Neuron (in vitro differentiated cells): ENCODE measurements at regions not wholly inside any gene's neighbourhood (a gene's known extent, or its start where the extent isn't known, plus 50 kb on each side); places are given as distances from the start of the nearest gene placed in this dataset.
"Not testable (repeated sequence)": the region's sequence is repeated elsewhere in the genome, so short reads cannot be mapped to it uniquely, and the experiment has no call there.

Source experiments
- H2AFZ ChIP-seq: one replicate; pipeline ENCODE4 v1.6.1; 2013; ENCODE audit warnings: low read depth, mild to moderate bottlenecking, inconsistent platforms, low read length, moderate library complexity
- H3K27me3 ChIP-seq: one replicate; pipeline ENCODE4 v1.6.1; 2013; ENCODE audit warnings: low read length; ENCODE audit not compliant: insufficient read depth
- H3K36me3 ChIP-seq: one replicate; pipeline ENCODE4 v1.6.1; 2013; ENCODE audit warnings: low read length; ENCODE audit not compliant: insufficient read depth
- H3K4me1 ChIP-seq: one replicate; pipeline ENCODE4 v1.6.1; 2013; ENCODE audit warnings: low read length; ENCODE audit not compliant: insufficient read depth
- H3K4me3 ChIP-seq: 2 replicates; pipeline ENCODE4 v1.5.1; 2013; ENCODE audit warnings: mild to moderate bottlenecking, low read length, moderate library complexity
- H3K9me3 ChIP-seq: one replicate; pipeline ENCODE4 v1.6.1; 2013; ENCODE audit warnings: low read length

- Histone ChIP-seq H3K4me1 (peaks cover 14% of the 10 kb centered on the region), H3K4me3 (no peak overlapping the region), H2AFZ (no peak overlapping the region), H3K27me3 (no peaks in the 10 kb centered on the region), H3K9me3 (no peaks in the 10 kb centered on the region), H3K36me3 (no peaks in the 10 kb centered on the region)
Observed at GRCh38 chr2:116975608-116976007, 838.9 kb upstream of the DDX18 start.

GRCh38 chr2:116979916-116980764 lies 834.4 kb upstream of the DDX18 start:
- Histone ChIP-seq H3K9me3 (no peaks in the 10 kb centered on the region), H2AFZ (no peak overlapping the region), H3K4me3 (no peak overlapping the region), H3K36me3 (no peaks in the 10 kb centered on the region), H3K4me1 (peaks cover 16% of the 10 kb centered on the region), H3K27me3 (no peaks in the 10 kb centered on the region)

DNA sequence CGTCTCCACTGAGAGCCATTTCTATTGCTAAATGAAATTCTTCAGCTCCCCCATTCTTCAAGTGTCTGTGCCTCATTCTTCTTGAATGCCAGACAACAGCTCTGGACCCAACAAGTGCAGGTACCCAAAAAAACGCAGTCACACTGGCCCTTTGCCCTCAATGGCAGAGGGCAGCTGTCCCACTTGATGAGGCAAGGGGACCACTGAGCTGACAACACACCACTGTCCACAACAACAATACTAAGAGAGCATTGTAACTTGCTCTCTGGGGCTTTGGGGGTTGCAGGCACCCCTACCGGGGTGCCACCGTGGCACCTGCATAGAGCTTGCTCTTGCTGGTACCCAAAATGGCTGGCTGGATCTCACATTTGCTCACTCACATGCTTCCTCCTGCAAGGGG lies 827.0 kb upstream of the DDX18 start:
- no peak overlapping the region for H2AFZ ChIP-seq
- H3K9me3 ChIP-seq, result no peaks in the 10 kb centered on the region
- H3K36me3 ChIP-seq, result no peaks in the 10 kb centered on the region
- no peaks in the 10 kb centered on the region for H3K4me1 ChIP-seq
- no peak overlapping the region for H3K4me3 ChIP-seq
- no peaks in the 10 kb centered on the region for H3K27me3 ChIP-seq

- Histone ChIP-seq H3K4me3 (no peak overlapping the region), H3K27me3 (no peaks in the 10 kb centered on the region), H3K36me3 (no peaks in the 10 kb centered on the region), H2AFZ (no peak overlapping the region), H3K4me1 (no peaks in the 10 kb centered on the region), H3K9me3 (no peaks in the 10 kb centered on the region)
Observed at GRCh38 chr2:116988303-116988702, 826.2 kb upstream of the DDX18 start.

GRCh38 chr2:117019357-117019756 lies 795.1 kb upstream of the DDX18 start:
- no peak overlapping the region for H3K4me3 ChIP-seq
- H3K27me3 ChIP-seq, result no peaks in the 10 kb centered on the region
- H2AFZ ChIP-seq, result no peak overlapping the region
- H3K4me1 ChIP-seq, result no peaks in the 10 kb centered on the region
- no peaks in the 10 kb centered on the region for H3K36me3 ChIP-seq
- H3K9me3 ChIP-seq, result no peaks in the 10 kb centered on the region

- H3K36me3 ChIP-seq, result no peaks in the 10 kb centered on the region
- no peaks in the 10 kb centered on the region for H3K27me3 ChIP-seq
- H2AFZ ChIP-seq, result no peak overlapping the region
- H3K4me3 ChIP-seq, result no peak overlapping the region
- H3K4me1 ChIP-seq, result no peaks in the 10 kb centered on the region
- H3K9me3 ChIP-seq, result no peaks in the 10 kb centered on the region
Observed at GRCh38 chr2:117027646-117028045, 786.8 kb upstream of the DDX18 start.

GRCh38 chr2:117028708-117029107 lies 785.8 kb upstream of the DDX18 start:
- H3K4me1 ChIP-seq, H3K4me3 ChIP-seq, H3K27me3 ChIP-seq, H3K36me3 ChIP-seq, H2AFZ ChIP-seq, H3K9me3 ChIP-seq: not testable (repeated sequence)

- Histone ChIP-seq H3K36me3 (no peaks in the 10 kb centered on the region), H3K4me3 (no peak overlapping the region), H3K9me3 (peaks cover 1% of the 10 kb centered on the region), H3K4me1 (no peaks in the 10 kb centered on the region), H3K27me3 (no peaks in the 10 kb centered on the region), H2AFZ (no peak overlapping the region)
Observed at GRCh38 chr2:117055499-117056375, 758.8 kb upstream of the DDX18 start.

DNA sequence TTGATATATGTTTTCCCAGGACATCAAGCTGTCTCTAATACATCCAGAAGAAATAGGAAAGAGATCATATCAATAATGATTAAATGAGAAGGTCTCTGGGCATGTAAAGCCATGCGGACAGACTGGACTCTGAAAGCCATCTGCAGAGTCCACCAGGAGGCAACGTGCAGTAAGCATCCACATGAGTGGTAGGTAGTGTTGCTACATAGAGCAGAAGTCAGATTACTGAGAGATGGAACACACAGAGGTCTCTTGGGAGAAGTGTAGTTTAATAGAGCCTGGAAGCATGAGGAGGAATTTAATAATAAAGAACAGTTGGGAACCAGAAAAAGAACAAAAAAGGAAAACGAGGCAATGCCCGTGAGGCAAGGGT lies 758.1 kb upstream of the DDX18 start:
- peaks cover 1% of the 10 kb centered on the region for H3K9me3 ChIP-seq
- no peak overlapping the region for H3K4me3 ChIP-seq
- H3K36me3 ChIP-seq, result no peaks in the 10 kb centered on the region
- no peaks in the 10 kb centered on the region for H3K27me3 ChIP-seq
- no peaks in the 10 kb centered on the region for H3K4me1 ChIP-seq
- no peak overlapping the region for H2AFZ ChIP-seq

GRCh38 chr2:117057016-117057415 lies 757.5 kb upstream of the DDX18 start:
- Histone ChIP-seq H3K27me3 (no peaks in the 10 kb centered on the region), H2AFZ (no peak overlapping the region), H3K4me1 (no peaks in the 10 kb centered on the region), H3K9me3 (peaks cover 1% of the 10 kb centered on the region), H3K36me3 (no peaks in the 10 kb centered on the region), H3K4me3 (no peak overlapping the region)

GRCh38 chr2:117058366-117058765 lies 756.1 kb upstream of the DDX18 start:
- peaks cover 1% of the 10 kb centered on the region for H3K9me3 ChIP-seq
- no peak overlapping the region for H2AFZ ChIP-seq
- H3K36me3 ChIP-seq, result no peaks in the 10 kb centered on the region
- no peak overlapping the region for H3K4me3 ChIP-seq
- no peaks in the 10 kb centered on the region for H3K27me3 ChIP-seq
- no peaks in the 10 kb centered on the region for H3K4me1 ChIP-seq

GRCh38 chr2:117064021-117064420 lies 750.5 kb upstream of the DDX18 start:
- Histone ChIP-seq H3K27me3 (no peaks in the 10 kb centered on the region), H3K36me3 (no peaks in the 10 kb centered on the region), H3K4me3 (no peak overlapping the region), H3K9me3 (no peaks in the 10 kb centered on the region), H2AFZ (no peak overlapping the region), H3K4me1 (no peaks in the 10 kb centered on the region)

- no peaks in the 10 kb centered on the region for H3K4me1 ChIP-seq
- H2AFZ ChIP-seq, result no peak overlapping the region
- no peak overlapping the region for H3K4me3 ChIP-seq
- H3K27me3 ChIP-seq, result no peaks in the 10 kb centered on the region
- H3K36me3 ChIP-seq, result no peaks in the 10 kb centered on the region
- H3K9me3 ChIP-seq, result peaks cover 1% of the 10 kb centered on the region
Observed at GRCh38 chr2:117065912-117066311, 748.6 kb upstream of the DDX18 start.
